NCI-H526 treated with DMSO at 0.1 percent for 48 hours (cell line): ENCODE measurements at regions not wholly inside any gene's neighbourhood (a gene's known extent, or its start where the extent isn't known, plus 50 kb on each side); places are given as distances from the start of the nearest gene placed in this dataset.
"Not testable (repeated sequence)": the region's sequence is repeated elsewhere in the genome, so short reads cannot be mapped to it uniquely, and the experiment has no call there.

Source experiments
- DNase-seq: peaks from one replicate; lab custom pipeline; 2025; lab: John Stamatoyannopoulos, UW

DNA sequence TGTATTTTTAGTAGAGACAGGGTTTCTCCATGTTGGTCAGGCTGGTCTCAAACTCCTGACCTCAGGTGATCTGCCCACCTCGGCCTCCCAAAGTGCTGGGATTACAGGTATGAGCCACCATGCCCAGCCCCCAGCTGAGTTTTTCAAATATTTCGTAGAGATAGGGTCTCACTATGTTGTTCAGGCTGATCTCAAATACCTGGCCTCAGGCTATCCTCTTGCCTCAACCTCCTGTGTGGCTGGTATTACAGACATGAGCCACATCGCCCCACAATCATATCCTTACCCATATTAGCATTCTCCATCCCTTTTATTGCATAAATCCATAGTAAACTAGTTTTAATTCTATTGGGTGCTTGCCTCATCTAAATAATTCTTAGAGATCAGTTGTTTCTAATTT is 157.6 kb upstream of the HEY2 start:
- DNase-seq, result not testable (repeated sequence)

GRCh38 chr6:125593746-125594145 is 155.7 kb upstream of the HEY2 start:
- DNase-seq, result no peak

DNA sequence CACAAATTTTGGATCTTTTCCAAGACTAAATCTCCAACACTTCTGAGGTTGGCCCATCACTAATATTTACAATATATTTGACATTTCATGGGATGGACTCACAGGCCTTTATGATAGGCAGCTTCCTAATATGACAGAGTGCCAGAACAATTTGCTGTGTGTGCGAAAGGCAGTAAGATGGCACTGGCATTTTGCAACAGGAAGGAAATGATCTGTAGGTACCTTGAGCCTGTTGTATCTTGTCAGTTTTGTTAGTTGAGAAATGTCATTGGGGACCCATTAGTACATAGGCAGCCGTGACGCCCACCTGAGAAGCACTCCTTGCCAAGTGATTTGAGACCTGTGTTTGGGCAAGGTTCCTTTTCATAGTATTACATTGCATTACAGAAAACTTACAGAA is 153.4 kb upstream of the HEY2 start:
- no peak for DNase-seq

DNA sequence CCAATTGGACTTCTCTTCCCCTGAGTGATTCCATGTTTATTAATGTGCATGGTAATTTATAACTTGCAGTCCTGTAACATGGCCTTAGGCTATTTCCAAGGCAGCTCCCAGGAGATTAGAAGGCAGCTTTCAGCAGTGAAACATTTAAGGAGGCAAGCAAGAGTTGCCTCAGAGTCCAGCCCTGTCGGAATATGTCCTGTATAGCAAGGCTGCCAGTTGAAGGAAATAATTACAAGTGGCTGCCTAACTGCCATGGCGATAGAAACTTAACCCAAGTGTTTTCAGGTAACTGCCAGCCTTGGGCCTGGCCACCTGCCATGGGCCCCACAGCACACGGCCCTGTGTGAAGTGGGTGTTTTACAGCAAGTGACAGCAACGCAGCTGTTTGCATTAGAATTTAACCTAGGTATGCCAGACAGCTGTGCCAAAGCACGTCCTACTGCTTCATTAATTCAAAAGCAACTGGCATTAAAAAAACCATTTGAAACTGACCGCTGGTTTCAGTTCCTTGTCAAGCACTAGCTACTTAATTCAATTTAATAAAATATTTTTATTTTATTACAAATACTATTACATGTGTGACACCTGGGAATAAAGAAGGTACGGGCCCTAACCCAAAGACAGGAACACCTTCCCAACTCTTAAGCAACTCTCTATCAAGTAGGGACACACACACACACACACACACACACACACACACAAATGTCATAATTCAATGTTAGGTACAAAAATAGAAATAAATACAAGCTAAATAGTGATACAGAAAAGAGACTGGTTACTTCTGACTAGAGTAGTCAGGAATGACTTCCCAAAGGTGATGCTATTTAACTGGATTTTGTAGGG is 151.8 kb upstream of the HEY2 start:
- peak; percentile 45 for DNase-seq

- DNase-seq, result no peak
Observed at GRCh38 chr6:125598422-125598821, 151.0 kb upstream of the HEY2 start.

DNA sequence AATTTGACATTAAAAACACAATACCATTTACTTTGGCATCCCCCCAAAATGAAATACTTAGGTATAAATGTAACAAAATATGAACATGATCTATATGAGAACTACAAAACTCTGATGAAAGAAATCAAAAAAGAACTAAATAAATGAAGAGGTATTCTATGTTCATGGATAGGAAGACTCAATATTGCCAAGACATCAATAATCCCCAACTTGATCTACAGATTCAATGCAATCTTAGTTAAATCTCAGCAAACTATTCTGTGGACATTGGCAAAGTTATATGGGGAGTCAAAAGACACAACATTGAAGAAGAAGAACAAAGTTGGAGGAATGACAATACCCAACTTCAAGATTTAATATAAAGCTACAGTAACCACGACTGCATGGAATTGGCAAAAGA is 145.2 kb upstream of the HEY2 start:
- DNase-seq, result no peak

- no peak for DNase-seq
Observed at GRCh38 chr6:125611573-125612344, 137.7 kb upstream of the HEY2 start.

DNA sequence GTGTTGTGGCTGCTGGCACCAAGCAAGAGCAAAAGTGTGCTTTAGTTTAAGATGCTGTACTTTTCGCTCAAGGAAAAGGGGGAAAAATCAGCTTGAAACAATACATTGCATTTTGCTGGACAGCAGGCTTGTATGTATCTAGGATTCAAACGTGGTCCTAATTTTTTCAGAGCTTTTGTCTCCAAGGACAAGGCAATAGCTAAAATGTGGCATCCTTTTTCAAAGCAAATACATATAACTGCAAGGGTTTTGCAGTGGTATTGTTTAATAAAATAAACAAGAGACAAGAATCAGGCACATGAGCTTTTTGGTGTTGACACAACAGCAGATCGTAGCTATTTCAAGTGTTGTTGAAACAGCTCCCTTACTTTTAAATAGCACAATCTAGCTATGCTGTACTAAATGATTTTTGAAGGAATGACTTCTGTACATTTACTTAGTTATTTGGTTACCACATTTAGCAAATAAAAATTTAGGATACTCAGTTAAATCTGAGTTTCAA is 137.0 kb upstream of the HEY2 start:
- DNase-seq, result no peak

GRCh38 chr6:125618629-125619028 is 130.8 kb upstream of the HEY2 start:
- no peak for DNase-seq

DNA sequence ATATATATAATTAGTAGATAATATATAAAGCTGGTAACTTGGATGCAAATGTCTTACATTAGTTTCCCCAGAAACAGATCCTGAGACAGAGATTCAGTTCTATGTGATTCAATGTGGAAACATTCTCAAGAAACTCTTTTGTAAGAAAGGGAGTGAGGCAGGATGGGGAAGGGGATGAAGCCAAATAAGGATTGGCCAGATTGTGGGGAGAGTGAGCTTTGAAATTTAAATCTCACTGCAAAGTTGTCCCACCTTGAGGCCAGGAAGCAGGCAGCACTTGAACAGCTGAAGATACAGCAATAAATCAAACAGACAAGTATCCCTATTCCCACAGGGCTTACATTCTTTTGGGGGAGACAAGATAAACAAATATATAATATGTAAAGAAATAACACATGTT is 126.3 kb upstream of the HEY2 start:
- DNase-seq, result no peak

GRCh38 chr6:125631165-125631564 is 118.3 kb upstream of the HEY2 start:
- no peak for DNase-seq

DNA sequence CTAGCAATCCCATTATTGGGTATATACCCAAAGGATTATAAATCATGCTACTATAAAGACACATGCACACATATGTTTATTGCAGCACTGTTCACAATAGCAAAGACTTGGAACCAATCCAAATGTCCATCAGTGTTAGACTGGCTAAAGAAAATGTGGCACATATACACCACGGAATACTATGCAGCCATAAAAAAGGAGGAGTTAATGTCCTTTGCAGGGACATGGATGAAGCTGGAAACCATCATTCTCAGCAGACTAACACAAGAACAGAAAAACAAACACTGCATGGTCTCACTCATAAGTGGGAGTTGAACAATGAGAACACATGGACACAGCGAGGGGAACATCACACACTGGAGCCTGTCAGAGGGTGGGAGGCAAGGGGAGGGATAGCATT is 113.4 kb upstream of the HEY2 start:
- not testable (repeated sequence) for DNase-seq

GRCh38 chr6:125636671-125637070 is 112.8 kb upstream of the HEY2 start:
- DNase-seq, result no peak

- DNase-seq, result no peak
Observed at GRCh38 chr6:125637207-125637606, 112.2 kb upstream of the HEY2 start.

DNA sequence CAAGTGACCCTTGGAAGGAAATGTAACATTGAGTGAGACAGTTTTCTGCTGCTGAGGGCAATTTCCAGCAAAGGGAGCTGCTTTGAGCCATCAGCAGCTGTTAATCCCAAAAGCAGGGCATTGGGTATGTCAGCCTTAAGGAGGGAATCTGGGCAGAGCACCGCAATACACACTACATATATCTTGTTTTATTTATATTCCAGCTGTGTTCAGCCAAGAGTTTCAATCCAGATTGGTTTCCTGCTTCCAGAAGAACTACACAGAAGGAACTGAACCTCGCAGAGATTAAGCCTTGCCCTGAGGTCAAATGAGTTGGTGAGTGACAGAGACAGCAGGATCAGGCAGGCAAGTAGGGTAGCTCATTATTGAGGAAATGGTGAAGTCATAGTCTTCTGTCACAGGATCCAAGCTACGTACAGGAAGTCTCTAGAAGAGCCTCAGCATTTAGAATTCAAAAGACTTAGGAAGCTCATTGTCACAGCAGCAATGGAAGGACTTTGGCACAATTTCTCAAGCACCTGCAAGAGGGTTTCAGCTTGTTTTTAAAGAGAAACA is 109.9 kb upstream of the HEY2 start:
- DNase-seq, result no peak

DNA sequence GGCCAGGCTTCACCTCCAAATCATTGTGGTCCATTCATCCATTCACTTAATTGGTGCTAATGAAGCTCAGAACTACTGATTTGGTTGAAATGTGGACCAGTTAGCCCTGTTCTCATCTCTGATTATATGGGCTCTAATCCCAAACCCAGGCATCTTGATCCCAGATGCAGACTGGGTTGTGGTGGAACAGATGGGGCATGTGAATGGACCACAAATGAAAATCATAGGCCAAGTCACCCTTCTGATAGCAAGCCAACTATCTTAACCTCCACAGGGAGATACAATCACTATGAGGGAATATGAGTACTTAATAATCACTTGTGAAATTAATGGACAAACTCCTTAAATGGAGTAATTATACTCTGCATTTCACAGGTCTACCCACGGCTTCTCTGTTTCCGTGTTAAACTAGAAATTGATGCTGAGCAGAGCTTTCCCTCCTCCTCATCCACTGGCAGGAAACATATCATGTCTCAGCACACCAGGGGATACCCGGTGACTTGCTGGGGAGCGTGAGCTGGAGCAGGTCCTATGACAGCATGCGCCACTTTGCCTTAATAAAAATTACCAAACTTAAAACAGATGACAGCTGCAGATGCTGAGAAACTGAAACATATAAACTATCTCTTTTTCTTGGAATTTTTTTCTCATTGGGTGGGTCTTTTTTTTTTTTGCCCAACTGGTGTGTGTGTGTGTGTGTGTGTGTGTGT is 108.8 kb upstream of the HEY2 start:
- DNase-seq, result no peak

- DNase-seq, result not testable (repeated sequence)
Observed at GRCh38 chr6:125643967-125644661, 105.3 kb upstream of the HEY2 start.

DNA sequence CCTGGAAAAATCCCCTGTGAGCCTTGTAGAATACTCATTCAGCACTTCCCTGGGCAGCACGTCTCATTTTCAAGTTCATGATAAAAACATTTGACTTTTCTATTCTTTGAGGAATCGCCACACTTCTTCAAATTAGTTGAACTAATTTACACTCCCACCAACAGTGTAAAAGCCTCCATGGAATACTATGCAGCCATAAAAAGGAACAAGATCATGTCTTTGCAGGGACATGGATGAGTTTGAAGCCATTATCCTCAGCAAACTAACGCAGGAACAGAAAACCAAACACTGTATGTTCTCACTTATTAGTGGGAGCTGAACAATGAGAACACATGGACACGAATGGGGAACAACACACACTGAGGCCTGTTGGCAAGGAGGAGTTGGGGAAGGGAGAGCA is 102.0 kb upstream of the HEY2 start:
- no peak for DNase-seq

GRCh38 chr6:125653752-125654151 is 95.7 kb upstream of the HEY2 start:
- DNase-seq, result not testable (repeated sequence)

GRCh38 chr6:125655511-125655910 is 93.9 kb upstream of the HEY2 start:
- no peak for DNase-seq

DNA sequence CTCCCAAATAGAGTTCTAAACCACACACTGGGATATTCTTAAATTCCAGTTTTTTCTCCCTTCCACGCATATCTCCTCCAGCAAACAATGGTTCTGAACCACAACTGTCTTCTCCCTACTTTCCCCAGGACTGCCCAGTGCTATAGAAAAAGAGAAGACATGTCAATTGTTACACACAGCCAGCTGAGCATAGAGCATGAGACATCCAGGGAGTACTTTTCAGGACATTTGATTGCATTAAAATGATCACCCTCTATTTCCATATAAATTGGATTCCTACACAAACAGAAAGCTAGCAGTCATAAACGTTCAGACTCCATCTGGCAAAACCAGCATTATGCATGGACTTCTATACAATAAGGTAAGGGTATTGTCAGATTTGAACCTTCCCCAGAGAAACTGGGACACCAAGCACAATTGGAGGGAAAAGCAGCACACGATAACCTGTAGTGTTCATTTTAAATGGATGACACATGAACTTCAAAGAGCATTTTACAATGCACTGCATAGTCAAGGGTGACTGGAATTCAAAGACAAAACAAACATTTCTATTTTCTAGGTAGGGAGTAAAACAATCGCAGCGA is 93.1 kb upstream of the HEY2 start:
- no peak for DNase-seq
